PFSK-1 (cell line): ENCODE measurements at regions not wholly inside any gene's neighbourhood (a gene's known extent, or its start where the extent isn't known, plus 50 kb on each side); places are given as distances from the start of the nearest gene placed in this dataset.

ENCODE experiments used
- REST ChIP-seq, 2 experiments: IDR thresholded peaks; 2 replicates each; pipeline versions ENCODE4 v1.6.1 to v1.8.0; 2011 to 2012; ENCODE audit warnings: low read depth in 2 of 2, low read length in 2 of 2, control low read depth in 1 of 2, inconsistent platforms in 1 of 2, mild to moderate bottlenecking in 1 of 2, moderate library complexity in 1 of 2; ENCODE audit not compliant: insufficient read depth in 1 of 2
- SIN3A ChIP-seq: IDR thresholded peaks from 2 replicates; pipeline ENCODE4 v1.6.1; 2012; ENCODE audit warnings: mild to moderate bottlenecking, low read length, moderate library complexity, borderline replicate concordance; ENCODE audit not compliant: insufficient read depth
- TAF1 ChIP-seq: IDR thresholded peaks from 2 replicates; pipeline ENCODE4 v1.6.1; 2012; ENCODE audit warnings: low read length, control low read depth, borderline replicate concordance; ENCODE audit not compliant: insufficient read depth

- no peak for TF ChIP-seq TAF1
- TF ChIP-seq REST (IDR thresholded peaks at IDR 0.05; ENCODE audit: insufficient read depth in 1 of 2, low read depth in 2 of 2, low read length in 2 of 2), result no peak
- TF ChIP-seq SIN3A, result no peak
Observed at GRCh38 chr2:19255481-19255880, 102.9 kb downstream of the OSR1 start.
